ENCODE measurements at regions not wholly inside any gene's neighbourhood (a gene's known extent, or its start where the extent isn't known, plus 50 kb on each side); places are given as distances from the start of the nearest gene placed in this dataset.
A peak's percentile ranks its signal among the peaks of the same experiment; 100 is the strongest.

GRCh38 chr13:70297189-70297616 lies 189.0 kb upstream of the KLHL1 start:
- H3K27me3 ChIP-seq (ENCODE audit: low read length): no peaks in the 10 kb centered on the region
- H3K4me2 ChIP-seq (ENCODE audit: low read depth, low read length, poor library complexity, severe bottlenecking): no peak overlapping the region
- H3K36me3 ChIP-seq (ENCODE audit: low read length): no peaks in the 10 kb centered on the region
- no peak overlapping the region for H2AFZ ChIP-seq (ENCODE audit: low read depth, low read length, severe bottlenecking)
- no peak overlapping the region for H3K4me3 ChIP-seq (ENCODE audit: insufficient read depth, low read length, poor library complexity, severe bottlenecking)
- H4K20me1 ChIP-seq (ENCODE audit: low read depth, low read length): no peaks in the 10 kb centered on the region
- no peak overlapping the region for H3K27ac ChIP-seq (ENCODE audit: low read depth, low read length)
- no peaks in the 10 kb centered on the region for H3K79me2 ChIP-seq (ENCODE audit: insufficient read depth, low read length)
- H3F3A ChIP-seq (ENCODE audit: insufficient read depth): no peaks in the 10 kb centered on the region
- no peaks in the 10 kb centered on the region for H3K9me3 ChIP-seq (ENCODE audit: insufficient read depth, low read length)
- no peaks in the 10 kb centered on the region for H3K9me2 ChIP-seq (replicated peaks; ENCODE audit: insufficient read depth, low read length)
- no peak overlapping the region for H3K9ac ChIP-seq (ENCODE audit: low read length)
- TF ChIP-seq EZH2phosphoT487 (conservative IDR thresholded peaks at IDR 0.05; ENCODE audit: low read length): no peak
- TF ChIP-seq, protein P1, sequence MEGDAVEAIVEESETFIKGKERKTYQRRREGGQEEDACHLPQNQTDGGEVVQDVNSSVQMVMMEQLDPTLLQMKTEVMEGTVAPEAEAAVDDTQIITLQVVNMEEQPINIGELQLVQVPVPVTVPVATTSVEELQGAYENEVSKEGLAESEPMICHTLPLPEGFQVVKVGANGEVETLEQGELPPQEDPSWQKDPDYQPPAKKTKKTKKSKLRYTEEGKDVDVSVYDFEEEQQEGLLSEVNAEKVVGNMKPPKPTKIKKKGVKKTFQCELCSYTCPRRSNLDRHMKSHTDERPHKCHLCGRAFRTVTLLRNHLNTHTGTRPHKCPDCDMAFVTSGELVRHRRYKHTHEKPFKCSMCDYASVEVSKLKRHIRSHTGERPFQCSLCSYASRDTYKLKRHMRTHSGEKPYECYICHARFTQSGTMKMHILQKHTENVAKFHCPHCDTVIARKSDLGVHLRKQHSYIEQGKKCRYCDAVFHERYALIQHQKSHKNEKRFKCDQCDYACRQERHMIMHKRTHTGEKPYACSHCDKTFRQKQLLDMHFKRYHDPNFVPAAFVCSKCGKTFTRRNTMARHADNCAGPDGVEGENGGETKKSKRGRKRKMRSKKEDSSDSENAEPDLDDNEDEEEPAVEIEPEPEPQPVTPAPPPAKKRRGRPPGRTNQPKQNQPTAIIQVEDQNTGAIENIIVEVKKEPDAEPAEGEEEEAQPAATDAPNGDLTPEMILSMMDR (IDR thresholded peaks at IDR 0.05; ENCODE audit: insufficient read depth, low read length, poor library complexity, severe bottlenecking): no peak

DNA sequence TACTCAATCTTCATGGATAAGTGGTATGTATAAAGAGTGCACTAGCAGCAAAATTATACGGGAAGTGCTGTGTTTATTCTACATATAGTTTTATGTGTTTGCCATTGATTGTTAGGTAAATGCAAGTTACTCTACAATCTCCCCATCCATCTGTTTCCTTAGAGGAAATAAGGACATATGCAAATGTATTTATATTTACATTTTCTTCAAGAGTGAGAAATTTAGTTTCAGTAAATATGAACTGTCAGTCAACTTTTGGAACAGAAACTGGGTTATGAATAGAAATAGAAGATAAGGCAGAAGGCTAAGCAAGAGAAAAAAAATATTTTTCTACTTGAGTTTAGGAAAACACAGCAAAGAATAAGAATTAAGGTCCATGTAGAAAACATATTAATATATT lies 176.1 kb upstream of the KLHL1 start:
- peak overlapping the region; percentile 1 for H2AFZ ChIP-seq (ENCODE audit: low read depth, low read length, severe bottlenecking)
- TF ChIP-seq, protein P1 (IDR thresholded peaks at IDR 0.05; ENCODE audit: insufficient read depth, low read length, poor library complexity, severe bottlenecking): no peak
- TF ChIP-seq EZH2phosphoT487 (conservative IDR thresholded peaks at IDR 0.05; ENCODE audit: low read length): no peak
- H3K9me3 ChIP-seq (ENCODE audit: insufficient read depth, low read length): no peaks in the 10 kb centered on the region
- H3F3A ChIP-seq (ENCODE audit: insufficient read depth): no peaks in the 10 kb centered on the region
- no peak overlapping the region for H3K4me3 ChIP-seq (ENCODE audit: insufficient read depth, low read length, poor library complexity, severe bottlenecking)
- no peaks in the 10 kb centered on the region for H3K27me3 ChIP-seq (ENCODE audit: low read length)
- H3K9ac ChIP-seq (ENCODE audit: low read length): no peak overlapping the region
- H3K9me2 ChIP-seq (replicated peaks; ENCODE audit: insufficient read depth, low read length): no peaks in the 10 kb centered on the region
- H3K36me3 ChIP-seq (ENCODE audit: low read length): no peaks in the 10 kb centered on the region
- no peaks in the 10 kb centered on the region for H3K79me2 ChIP-seq (ENCODE audit: insufficient read depth, low read length)
- H3K27ac ChIP-seq (ENCODE audit: low read depth, low read length): no peak overlapping the region
- no peaks in the 10 kb centered on the region for H4K20me1 ChIP-seq (ENCODE audit: low read depth, low read length)
- H3K4me2 ChIP-seq (ENCODE audit: low read depth, low read length, poor library complexity, severe bottlenecking): no peak overlapping the region

DNA sequence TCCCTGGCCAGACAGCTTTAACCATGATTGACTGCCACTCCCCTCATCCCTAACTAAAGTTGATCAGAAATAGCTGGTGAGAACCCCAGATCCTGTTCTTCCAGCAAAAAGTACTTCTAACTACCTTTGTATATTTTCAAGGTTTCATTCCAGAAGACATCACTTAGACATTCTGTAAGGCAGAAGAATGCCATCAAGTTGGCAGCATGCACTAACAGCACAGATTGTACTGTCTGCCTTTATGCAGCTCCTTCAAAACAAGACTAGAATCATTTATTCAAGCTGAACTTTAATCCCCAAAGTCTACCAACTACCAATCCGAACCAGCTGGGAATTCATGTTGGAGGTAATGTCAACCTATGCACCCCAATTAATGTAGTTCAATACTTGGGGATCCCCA lies 167.6 kb upstream of the KLHL1 start:
- H3K79me2 ChIP-seq (ENCODE audit: insufficient read depth, low read length): no peaks in the 10 kb centered on the region
- H3K4me2 ChIP-seq (ENCODE audit: low read depth, low read length, poor library complexity, severe bottlenecking): no peak overlapping the region
- H3F3A ChIP-seq (ENCODE audit: insufficient read depth): no peaks in the 10 kb centered on the region
- no peaks in the 10 kb centered on the region for H3K9me3 ChIP-seq (ENCODE audit: insufficient read depth, low read length)
- peak overlapping the region; percentile 46 for H2AFZ ChIP-seq (ENCODE audit: low read depth, low read length, severe bottlenecking)
- TF ChIP-seq EZH2phosphoT487 (conservative IDR thresholded peaks at IDR 0.05; ENCODE audit: low read length): no peak
- TF ChIP-seq, protein P1 (IDR thresholded peaks at IDR 0.05; ENCODE audit: insufficient read depth, low read length, poor library complexity, severe bottlenecking): no peak
- no peak overlapping the region for H3K4me3 ChIP-seq (ENCODE audit: insufficient read depth, low read length, poor library complexity, severe bottlenecking)
- H4K20me1 ChIP-seq (ENCODE audit: low read depth, low read length): no peaks in the 10 kb centered on the region
- H3K36me3 ChIP-seq (ENCODE audit: low read length): no peaks in the 10 kb centered on the region
- no peak overlapping the region for H3K9ac ChIP-seq (ENCODE audit: low read length)
- no peaks in the 10 kb centered on the region for H3K9me2 ChIP-seq (replicated peaks; ENCODE audit: insufficient read depth, low read length)
- no peaks in the 10 kb centered on the region for H3K27me3 ChIP-seq (ENCODE audit: low read length)
- no peak overlapping the region for H3K27ac ChIP-seq (ENCODE audit: low read depth, low read length)
